ENCODE measurements at regions not wholly inside any gene's neighbourhood (a gene's known extent, or its start where the extent isn't known, plus 50 kb on each side); places are given as distances from the start of the nearest gene placed in this dataset.
"Not testable (repeated sequence)": the region's sequence is repeated elsewhere in the genome, so short reads cannot be mapped to it uniquely, and the experiment has no call there.

GRCh38 chr3:140883428-140884040, 58.1 kb upstream of the SLC25A36 start:
- no peak for DNase-seq

GRCh38 chr3:140885697-140886096, 55.9 kb upstream of the SLC25A36 start:
- not testable (repeated sequence) for DNase-seq
